HG02938 (cell line): ENCODE measurements at regions not wholly inside any gene's neighbourhood (a gene's known extent, or its start where the extent isn't known, plus 50 kb on each side); places are given as distances from the start of the nearest gene placed in this dataset.

Source experiments
- ATAC-seq: cut with Tn5 transposase; IDR thresholded peaks from one replicate; pipeline ENCODE4 v1.9.1; 2021; ENCODE audit warnings: mild to moderate bottlenecking, moderate library complexity; ENCODE audit not compliant: unreplicated experiment

DNA sequence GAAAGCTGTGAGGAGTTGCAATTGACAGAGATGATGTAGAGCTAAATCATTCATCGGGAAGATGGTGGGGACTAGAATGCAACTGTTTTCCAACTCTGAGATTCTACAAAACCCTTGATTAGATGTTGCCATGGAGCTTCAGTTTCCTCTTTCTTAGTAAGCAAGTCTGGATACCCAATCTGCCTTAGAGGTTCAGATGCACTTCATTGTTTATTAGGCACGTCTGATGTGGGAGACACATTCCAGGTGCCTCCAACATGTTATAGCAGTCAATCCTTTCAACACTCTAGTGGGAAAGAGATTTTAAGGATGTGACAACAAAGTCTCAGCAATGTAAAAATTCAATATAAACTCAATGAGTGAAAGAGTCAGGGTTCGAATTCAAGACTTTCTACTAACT, 291.3 kb upstream of the PHYHIPL start:
- no peak for ATAC-seq

DNA sequence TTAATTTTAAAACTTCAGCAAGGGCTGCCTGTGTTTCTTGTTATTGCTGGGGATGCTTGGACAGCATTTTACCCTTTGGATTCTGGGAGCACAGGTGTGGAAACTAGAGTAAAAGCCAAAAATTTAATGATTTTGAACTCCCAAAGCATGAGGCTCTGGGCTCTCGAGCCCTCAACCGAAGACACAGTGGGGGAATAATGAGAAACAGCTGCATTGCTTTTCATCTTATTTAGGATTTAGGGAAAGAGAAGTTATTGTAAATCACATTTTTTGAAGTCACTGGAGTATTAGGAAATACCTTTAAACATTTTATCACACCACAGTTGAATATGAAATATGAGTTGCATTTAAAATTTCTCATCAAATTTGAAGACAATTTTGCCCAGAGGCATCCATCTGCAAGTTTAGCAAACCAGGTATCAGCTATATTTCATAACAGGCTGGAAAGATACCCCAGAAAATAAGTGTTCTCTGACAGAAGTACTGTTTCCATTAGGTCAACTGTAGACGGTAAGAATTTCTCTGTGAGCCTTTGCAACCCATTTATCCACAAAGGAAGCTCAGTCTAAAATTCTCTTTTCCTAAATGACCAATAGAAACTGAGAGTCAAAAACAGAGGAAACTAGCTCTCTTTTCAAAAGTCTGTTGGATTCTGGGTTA, 290.6 kb upstream of the PHYHIPL start:
- ATAC-seq: no peak

DNA sequence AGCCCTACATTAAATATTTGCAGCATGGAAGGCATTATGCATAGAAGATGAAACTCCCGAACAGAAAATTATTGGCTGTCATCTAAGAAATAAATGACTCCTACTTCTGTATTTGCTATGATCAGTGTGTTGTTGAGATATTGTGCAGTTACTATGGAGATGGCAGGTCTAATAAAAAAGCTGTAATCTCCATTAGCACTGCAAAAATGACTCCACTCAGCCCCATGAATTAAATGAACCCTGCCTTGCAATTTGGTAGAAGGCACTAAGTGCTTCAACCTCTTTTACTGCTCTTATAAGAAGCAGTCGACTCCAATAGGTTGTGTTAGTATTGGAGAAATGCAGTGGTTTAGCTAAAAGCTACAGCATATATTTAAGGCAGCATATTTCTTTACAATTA, 290.0 kb upstream of the PHYHIPL start:
- no peak for ATAC-seq

DNA sequence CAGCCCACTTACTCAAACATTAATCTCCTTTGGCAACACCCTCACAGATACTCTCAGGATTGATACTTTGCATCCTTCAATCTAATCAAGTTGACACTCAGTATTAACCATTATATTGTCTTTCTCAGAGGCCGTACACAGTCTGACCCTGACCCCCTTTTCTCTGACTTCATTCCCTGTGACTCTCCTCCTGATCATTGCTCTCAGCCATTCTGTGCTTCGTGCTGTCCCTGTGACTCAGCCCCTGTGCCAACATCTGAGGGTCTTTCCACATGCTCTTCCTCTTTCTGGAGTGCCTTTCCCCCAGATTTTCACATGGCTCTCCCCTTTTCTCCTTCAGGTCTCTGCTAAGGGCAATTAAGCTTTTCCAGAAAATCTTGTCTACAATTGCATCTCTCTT, 289.0 kb upstream of the PHYHIPL start:
- no peak for ATAC-seq

DNA sequence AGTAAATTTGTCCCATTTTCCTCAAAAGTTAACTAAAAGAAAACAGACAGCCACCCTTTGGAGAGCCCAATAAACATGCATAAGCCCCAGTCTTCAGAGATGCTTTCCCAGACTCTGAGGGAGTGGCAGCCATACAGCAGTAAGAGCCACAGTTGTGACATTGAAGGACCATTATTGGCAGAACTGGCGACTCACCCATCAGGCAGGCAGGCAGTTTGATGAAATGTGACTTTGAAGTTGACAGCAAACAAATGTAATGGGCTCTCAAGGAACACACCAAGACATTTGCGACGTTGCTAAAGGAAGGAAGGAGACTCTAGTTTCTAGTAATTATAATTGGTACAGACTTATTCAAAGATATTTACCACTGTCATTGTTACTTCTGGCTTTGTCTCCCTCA, 287.5 kb upstream of the PHYHIPL start:
- ATAC-seq: no peak

DNA sequence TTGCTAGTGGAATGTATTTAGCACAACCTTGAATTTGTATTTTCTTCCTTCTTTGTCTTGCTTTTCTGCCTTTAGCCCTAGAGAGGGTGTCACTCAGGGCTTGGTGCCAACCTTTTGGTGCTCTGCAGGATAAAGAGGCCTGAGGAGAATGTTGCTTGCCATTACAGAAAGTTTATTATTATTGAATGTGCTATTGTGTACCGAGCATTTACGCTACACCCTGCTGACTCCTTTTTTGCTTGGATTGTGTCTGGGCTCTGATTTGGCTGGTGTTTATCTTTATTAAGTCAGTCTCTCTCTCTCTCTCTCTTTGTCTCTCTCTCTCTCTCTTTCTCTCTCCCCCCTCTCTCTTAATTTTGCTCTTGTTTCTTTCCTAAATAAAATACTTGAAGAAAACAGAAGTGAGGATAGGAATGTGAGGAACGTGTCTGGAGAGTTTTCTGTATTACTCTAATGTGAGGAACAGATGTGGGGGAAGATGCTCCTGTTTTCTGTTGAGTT, 284.4 kb upstream of the PHYHIPL start:
- ATAC-seq: no peak

DNA sequence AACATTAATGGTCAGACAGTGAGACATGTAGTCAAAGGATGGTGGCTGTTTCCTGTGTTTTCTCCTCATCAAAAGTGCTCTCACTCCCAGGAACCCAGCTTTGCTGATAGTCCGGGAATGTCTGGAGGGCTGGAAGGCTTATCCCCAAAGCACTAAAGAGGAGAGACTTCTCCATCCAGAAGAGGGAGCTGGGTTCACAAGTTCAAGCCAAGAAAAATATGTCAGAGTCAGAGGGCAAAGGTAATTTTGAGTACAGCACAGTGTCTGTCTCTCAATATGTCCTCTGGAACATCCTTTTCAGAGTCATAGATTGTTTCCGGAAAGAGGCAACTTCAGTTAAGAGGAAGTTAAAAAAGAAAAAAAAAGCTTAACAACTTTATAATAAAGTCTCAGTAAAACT, 281.5 kb upstream of the PHYHIPL start:
- ATAC-seq: no peak

DNA sequence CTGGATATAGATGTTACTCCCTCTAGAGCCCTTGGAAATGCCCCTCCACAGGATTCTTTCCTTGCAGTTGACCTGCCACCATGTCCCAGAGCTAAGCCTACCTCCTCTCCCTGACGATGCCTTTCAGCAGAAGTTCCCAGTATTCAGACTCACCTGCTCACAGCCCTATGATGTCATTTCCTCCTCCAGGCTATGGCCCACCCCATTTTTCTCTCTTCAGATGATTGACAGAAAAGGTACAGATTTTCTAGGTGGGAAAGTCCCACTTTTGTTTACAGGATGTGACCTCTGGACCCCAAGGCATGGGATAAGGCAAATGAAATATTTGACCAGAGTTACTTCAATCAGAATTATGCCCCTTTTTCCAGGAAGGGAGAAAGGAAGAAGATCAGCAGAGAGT, 280.2 kb upstream of the PHYHIPL start:
- ATAC-seq: no peak

DNA sequence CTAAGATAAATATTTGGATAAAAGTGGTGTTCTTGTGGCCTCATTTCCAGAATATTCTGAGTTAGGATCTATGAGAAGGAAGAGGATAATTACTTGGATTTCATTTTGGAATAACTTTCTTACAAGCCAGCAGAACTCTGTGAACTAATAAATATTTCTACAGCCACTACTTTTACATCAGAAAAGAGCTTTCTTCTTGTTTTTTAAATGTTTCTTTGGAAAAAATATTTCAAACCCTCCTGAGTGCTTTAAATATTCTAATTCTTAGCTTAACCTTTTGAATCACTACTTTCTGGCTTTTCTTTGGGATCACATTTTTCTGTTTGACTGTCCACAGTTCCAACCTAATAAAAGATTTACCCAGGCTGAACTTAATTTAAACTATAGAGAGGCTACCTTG, 279.2 kb upstream of the PHYHIPL start:
- no peak for ATAC-seq

DNA sequence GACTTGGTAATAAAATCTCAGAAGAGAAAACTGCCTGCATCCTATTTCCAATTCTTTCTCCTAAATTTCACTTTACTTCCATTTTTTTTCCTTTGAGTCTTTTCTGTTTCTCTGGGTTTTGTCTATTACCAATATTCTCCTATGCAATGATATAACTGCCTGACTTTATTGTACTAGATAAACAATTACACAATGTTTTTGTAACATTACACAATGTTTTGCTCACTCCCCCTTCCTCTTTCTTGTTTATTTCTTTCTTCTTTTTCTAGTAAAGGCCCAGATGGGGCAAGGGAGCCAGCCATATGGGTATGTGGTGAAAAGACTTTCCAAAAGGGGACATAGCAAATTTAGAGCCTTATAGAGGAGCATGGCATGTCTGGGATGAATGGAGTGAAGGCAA, 278.7 kb upstream of the PHYHIPL start:
- no peak for ATAC-seq

DNA sequence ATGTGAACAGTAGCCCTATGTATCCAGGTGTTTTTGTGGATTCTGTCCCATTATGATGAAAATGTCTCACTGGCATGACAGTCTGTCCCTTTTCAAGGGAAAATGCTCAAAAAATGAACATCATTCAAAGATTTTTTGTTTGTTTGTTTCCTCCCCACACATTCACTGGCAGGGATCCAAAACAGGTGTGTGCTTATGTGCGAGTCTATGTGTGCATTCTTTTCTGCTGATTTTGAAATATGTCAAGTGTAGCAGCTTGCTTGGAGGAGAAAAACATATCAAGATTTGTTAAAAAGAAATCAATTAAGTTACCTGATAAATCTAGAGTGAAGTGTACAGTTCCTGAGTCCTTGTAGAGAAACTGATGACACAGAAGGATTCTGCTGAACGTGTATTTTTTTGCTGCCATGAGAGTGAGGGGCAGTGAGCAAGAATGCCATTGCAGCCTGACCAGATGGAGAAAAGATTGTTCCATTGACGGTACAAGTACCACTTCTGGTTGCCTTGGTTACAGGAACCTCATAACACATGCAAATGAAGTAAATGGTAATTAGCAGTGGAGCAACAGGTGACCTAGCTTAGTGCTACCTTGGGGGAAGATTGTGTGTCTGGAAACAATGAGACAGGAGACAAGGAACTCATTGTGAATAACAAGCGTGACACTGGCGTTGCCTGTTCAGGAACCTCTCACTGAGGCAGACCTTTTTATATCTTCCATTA, 277.4 kb upstream of the PHYHIPL start:
- ATAC-seq: no peak

DNA sequence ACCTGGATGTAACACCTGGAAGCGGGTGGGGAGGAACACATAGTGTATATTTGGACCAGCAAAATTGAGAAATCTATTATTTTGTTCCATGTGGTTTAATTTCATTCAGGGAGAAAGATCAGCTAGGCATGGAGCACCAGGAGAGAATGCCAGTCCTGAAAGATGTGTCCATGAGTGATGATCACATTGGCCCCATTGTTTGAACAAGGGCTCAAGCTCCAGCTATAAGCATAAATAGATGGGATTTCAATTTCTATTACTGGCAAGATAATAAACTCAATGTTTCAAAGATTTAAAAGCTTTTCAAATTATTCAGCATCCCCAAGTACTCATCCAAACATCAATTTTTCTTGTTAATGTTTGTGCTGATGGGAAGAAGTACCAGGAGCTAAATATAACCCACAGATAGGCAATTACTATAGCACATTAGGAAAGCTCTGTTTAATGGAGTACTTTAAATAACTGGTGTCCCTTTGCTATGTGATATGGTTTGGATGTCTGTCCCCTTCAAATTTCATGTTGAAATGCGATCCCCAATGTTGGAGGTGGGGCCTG, 275.3 kb upstream of the PHYHIPL start:
- ATAC-seq: no peak

DNA sequence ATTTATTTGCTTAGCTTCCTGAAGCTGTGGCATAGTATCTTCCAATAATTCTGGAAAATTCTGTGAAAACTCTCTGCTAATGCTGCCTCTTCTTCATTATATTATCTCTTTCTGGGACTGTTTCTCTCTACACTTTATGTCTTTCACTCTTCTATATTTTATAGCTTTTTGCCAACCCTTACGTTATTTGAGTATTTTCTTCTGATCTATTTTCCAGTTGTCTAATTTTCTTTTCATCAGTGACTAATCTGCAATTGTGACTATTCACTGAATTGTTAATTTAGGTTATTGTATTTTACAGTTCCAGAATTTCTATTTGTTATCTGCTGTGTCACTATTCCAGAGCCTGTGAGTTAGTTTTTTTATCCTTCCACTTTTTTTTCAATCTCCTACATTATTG, 273.4 kb upstream of the PHYHIPL start:
- no peak for ATAC-seq

DNA sequence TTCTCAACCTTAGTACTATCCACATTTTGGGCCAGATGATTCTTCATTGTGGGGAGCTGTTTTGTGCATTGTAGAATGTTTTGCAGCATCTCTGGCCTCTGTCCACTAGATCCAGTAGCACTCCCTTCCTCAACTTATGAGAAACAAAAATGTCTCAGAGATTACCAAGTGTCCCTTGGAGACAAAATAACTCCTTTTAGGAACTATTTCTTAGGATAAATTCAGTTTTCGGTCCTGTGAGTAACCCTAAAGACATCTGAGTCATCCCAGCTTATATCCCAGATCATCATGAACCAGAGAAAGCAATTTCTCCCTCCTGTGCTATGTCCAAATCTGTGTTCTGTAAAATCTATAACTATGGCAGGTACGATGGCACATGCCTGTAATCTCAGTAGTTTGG, 266.6 kb upstream of the PHYHIPL start:
- ATAC-seq: no peak

DNA sequence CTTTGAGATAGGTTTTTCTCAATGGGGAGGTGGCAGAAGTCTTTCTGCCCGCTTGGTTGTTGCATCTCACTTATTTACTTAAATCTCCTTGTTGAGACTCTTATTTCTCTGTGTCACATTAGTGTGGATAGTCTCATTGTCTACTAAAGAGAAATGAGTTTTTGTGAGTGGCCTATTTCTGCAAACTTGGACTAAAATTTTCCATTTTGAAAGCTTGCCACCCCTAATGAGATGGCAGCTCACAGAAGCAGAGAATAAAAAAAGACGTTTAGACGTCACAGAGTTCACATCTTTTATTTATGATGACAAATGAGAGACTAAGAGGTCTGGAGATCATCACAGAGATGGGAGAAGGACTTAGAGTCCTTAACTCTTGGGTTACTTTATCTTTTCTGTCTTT, 262.7 kb upstream of the PHYHIPL start:
- ATAC-seq: no peak

DNA sequence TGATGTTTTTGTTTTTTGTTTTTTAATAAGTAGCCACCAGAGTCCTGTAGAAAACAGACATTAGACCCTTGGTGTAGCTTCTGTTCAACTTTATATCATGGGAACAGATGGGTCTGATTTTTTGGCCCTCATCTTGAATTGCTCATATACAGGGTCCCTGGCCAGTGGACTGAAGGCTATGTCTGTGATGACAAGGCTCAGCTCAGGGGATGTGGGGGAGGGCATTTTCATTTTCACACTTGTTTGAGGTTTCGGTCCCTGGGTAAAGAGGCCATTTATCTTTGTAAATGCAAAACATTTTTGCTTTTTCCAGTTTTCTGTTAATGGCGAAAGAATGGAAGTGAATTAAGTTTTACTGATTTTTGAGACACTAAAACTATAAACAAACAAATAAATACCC, 257.6 kb upstream of the PHYHIPL start:
- no peak for ATAC-seq

DNA sequence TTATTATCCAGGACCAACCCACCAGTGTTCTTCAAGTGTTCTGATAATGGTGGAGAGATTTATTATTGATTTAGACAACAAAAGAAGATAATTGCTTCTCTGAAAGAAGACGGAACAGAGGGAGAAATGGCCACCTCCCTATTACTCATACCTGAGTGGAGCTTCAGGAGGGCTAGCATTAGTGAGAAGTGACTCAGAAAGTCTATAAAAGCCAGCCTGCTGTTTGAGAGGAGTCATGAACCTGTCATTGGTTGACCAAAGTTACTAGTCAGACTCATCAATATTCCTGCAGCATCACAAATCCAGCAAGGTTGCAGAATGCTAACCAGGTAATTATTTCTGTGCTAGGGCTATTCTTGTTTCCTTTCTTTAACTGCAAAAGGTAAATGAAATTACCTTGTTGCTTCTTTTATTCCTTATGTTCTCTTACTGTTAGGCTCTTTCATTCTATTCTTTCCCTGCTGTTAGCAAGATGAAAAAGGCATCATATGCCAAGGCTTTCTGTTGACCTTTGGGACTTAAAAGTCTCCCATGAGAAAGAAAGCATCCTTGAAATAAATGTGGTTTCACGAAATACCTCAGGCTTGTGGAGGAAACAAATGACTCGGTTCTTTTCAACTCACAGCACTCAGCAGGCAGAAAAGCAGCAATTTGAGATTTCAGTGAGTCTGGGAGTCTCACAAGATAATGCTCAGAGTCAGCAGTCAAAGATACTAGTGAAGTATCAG, 256.4 kb upstream of the PHYHIPL start:
- no peak for ATAC-seq

DNA sequence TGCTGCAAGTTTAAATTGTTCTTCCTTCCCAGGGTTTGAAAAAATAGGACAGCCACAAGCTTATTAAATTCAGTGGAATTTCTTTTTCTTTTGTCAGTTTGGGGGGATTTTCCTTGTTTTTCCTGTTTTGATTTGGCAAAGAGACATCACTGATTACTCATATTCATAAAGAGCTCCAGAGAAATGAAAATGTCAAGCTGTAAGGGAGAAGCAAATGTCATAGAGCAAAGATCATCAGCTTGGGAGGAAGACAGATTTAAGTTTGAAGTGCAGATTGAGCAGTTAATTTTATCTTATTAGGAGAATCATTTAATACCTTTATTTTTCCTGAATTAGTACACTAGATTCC, 255.8 kb upstream of the PHYHIPL start:
- no peak for ATAC-seq

DNA sequence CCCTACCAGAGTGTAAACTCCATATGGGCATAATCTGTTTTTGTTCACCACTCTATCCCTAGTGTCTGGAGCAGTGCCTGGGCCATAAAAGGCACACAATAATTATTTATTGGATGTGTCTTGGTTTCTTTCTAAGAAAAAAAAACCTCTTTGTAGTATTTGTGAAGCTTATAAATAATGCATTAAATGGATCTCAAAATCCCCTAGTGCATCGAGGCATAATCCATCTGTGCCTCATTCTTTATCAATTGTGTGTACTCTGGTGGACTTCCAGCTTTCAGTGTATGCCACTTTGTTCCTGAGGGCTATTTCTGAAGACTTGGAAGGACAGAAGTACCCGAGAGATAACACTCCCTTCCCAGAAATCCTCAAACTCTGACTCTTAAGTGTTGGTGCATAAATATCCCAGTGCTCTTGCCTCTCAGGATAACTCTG, 255.0 kb upstream of the PHYHIPL start:
- no peak for ATAC-seq

DNA sequence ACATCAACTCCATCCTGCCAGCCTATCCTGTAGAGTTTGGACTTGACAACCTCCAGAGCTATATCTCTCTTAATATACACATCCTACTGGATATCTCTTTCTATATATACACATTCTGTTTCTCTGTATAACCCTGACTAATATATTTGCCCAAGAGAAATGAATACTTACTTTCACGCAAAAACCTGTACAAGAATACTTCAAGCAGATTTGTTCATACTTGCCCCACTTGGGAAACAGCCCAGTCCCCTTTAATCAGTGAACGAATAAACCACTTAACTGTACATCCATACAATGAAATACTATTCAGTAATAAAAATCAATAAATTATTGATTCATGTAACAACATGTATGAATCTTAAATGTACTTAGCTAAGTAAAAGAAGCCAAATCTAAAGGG, 251.1 kb upstream of the PHYHIPL start:
- ATAC-seq: no peak

DNA sequence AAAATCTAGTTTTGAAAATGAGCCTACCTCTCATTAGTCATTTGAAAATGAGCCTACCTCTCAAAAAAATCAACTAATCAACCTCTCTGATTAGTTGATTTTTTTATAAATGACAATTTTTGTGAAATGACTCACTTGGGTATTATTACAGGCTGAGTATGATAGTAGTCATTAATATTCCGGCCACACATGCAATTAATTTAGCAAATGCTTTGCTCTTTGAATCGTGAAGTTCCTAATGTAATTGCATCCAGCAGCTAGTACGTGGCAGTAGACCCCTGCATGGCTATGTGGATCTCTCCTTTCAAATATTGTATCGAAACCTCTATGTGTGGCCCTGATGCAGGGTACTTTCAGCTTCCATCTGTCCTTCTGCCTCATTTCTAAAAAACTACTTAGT, 245.9 kb upstream of the PHYHIPL start:
- no peak for ATAC-seq

DNA sequence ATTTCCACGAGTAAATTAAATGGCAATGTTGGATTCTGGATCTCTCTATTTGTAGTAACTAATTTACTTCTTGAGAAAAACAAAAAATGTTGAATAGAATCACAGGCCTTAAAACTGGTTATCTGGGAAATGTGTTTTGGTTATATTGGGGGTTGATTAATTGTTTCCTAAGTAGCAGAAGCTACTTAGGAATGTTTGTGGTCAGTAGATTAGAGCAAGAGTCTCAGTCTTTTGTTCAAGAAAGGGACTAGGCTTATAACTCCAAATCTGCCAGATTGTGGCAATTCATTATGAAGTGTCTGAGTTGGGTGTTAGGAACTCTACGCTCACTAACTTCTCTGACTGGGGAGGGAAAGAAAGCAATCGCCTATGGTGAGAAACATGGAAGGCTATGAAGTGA, 244.3 kb upstream of the PHYHIPL start:
- ATAC-seq: no peak
